22Rv1 (cell line): ENCODE measurements at regions not wholly inside any gene's neighbourhood (a gene's known extent, or its start where the extent isn't known, plus 50 kb on each side); places are given as distances from the start of the nearest gene placed in this dataset.

Source experiments
- ZFX ChIP-seq: fragments of 450-650 bp; IDR thresholded peaks from 2 replicates; pipeline ENCODE4 v1.6.1; 2017; ENCODE audit warnings: antibody characterized with exemption, borderline replicate concordance
- TF ChIP-seq, protein P1 (sequence below): fragments of 450-650 bp; IDR thresholded peaks from 2 replicates; pipeline ENCODE4 v1.5.1; 2017; ENCODE audit warnings: mild to moderate bottlenecking

DNA sequence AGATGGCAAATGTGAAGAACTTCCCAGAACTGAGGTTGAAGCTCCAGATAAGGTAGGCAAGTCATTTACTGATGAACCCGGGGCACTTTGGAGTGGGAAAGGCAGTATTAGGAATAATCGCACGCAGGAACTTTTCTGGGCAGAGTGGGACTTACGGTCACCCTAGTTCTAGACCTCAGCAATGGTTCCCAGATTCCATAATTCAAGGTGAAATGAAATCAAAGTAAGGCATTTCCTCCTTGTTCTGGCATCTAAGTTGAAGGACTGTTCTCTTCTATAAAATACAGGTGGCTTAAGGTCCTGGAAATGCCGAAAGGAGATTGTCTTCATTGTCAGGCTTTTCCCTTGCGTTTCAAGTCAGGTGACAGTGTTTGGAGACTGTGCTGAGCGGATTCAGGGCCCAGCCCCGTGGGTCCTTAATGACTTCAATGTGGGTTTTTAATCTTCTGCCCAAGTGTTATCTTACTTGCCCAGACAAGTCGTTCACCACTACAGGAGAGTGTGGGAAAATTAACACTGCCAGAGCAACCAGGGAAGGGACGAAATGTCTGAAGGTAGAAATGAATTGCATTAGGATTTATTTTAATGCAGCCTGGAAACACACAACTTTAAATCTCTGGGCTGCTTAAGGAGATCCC is 52.1 kb upstream of the STOX2 start:
- TF ChIP-seq, protein P1, sequence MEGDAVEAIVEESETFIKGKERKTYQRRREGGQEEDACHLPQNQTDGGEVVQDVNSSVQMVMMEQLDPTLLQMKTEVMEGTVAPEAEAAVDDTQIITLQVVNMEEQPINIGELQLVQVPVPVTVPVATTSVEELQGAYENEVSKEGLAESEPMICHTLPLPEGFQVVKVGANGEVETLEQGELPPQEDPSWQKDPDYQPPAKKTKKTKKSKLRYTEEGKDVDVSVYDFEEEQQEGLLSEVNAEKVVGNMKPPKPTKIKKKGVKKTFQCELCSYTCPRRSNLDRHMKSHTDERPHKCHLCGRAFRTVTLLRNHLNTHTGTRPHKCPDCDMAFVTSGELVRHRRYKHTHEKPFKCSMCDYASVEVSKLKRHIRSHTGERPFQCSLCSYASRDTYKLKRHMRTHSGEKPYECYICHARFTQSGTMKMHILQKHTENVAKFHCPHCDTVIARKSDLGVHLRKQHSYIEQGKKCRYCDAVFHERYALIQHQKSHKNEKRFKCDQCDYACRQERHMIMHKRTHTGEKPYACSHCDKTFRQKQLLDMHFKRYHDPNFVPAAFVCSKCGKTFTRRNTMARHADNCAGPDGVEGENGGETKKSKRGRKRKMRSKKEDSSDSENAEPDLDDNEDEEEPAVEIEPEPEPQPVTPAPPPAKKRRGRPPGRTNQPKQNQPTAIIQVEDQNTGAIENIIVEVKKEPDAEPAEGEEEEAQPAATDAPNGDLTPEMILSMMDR: no peak
- no peak for TF ChIP-seq ZFX
